Stimulated activated CD4-positive, alpha-beta T cell treated with anti-CD3 and anti-CD28 coated beads, TNF-alpha, amount 100 ng/mL, for 24 hours (primary cell): ENCODE measurements at regions not wholly inside any gene's neighbourhood (a gene's known extent, or its start where the extent isn't known, plus 50 kb on each side); places are given as distances from the start of the nearest gene placed in this dataset.

Source experiments
- DNase-seq, 3 experiments: peaks; one replicate each; pipeline ENCODE4 v3.0.0-alpha.2; 2020; ENCODE audit warnings: low read depth in 3 of 3

GRCh38 chr1:163744301-163744887, 422.6 kb downstream of the NUF2 start:
- DNase-seq = no peak

GRCh38 chr1:163745204-163745603, 423.4 kb downstream of the NUF2 start:
- no peak for DNase-seq

- no peak for DNase-seq
These were observed 425.5 kb downstream of the NUF2 start for GRCh38 chr1:163747261-163747660.

- DNase-seq = no peak
These were observed 426.1 kb downstream of the NUF2 start for GRCh38 chr1:163747855-163748254.

- no peak for DNase-seq
These were observed 437.4 kb downstream of the NUF2 start for GRCh38 chr1:163758977-163759670.

- DNase-seq = no peak
These were observed 440.1 kb downstream of the NUF2 start for GRCh38 chr1:163761898-163762297.

GRCh38 chr1:163766257-163766918, 444.6 kb downstream of the NUF2 start:
- no peak for DNase-seq

- DNase-seq = no peak
These were observed 446.8 kb downstream of the NUF2 start for GRCh38 chr1:163768576-163768975.

GRCh38 chr1:163770265-163770664, 448.5 kb downstream of the NUF2 start:
- no peak for DNase-seq

- DNase-seq = no peak
These were observed 449.9 kb downstream of the NUF2 start for GRCh38 chr1:163771637-163772036.

GRCh38 chr1:163772246-163772645, 450.5 kb downstream of the NUF2 start:
- DNase-seq = no peak

GRCh38 chr1:163773396-163773795, 451.6 kb downstream of the NUF2 start:
- DNase-seq = no peak

- DNase-seq = no peak
These were observed 452.7 kb downstream of the NUF2 start for GRCh38 chr1:163774401-163774945.

GRCh38 chr1:163774978-163775620, 453.3 kb downstream of the NUF2 start:
- DNase-seq = no peak

- DNase-seq = no peak
These were observed 455.5 kb downstream of the NUF2 start for GRCh38 chr1:163777205-163777604.

- no peak for DNase-seq
These were observed 459.4 kb downstream of the NUF2 start for GRCh38 chr1:163781146-163781545.

- no peak for DNase-seq
These were observed 464.2 kb downstream of the NUF2 start for GRCh38 chr1:163785868-163786405.

- no peak for DNase-seq
These were observed 468.2 kb downstream of the NUF2 start for GRCh38 chr1:163789911-163790310.

GRCh38 chr1:163794551-163794950, 472.8 kb downstream of the NUF2 start:
- no peak for DNase-seq

GRCh38 chr1:163796394-163796821, 474.7 kb downstream of the NUF2 start:
- DNase-seq = no peak

- no peak for DNase-seq
These were observed 476.1 kb downstream of the NUF2 start for GRCh38 chr1:163797816-163798215.

GRCh38 chr1:163799190-163799805, 477.5 kb downstream of the NUF2 start:
- no peak for DNase-seq
